Liver (tissue), 8 donors: ENCODE measurements at regions not wholly inside any gene's neighbourhood (a gene's known extent, or its start where the extent isn't known, plus 50 kb on each side); places are given as distances from the start of the nearest gene placed in this dataset.
A peak's percentile ranks its signal among the peaks of the same experiment; 100 is the strongest.

Experiments
- DNase-seq: peaks from one replicate; pipeline ENCODE4 v3.0.0-alpha.2; 2017; ENCODE audit warnings: low spot score
- H3K27ac ChIP-seq, 2 donors: one replicate each; pipeline ENCODE4 v1.7.0; 2013; ENCODE audit warnings: inconsistent platforms in 2 of 2, low read length in 2 of 2, control low read depth in 1 of 2, low read depth in 1 of 2, mild to moderate bottlenecking in 1 of 2
- H3K27me3 ChIP-seq, 4 donors: one replicate each; pipeline versions ENCODE4 v1.6.1 to v1.7.0; 2013; ENCODE audit warnings: low read length in 3 of 4, inconsistent platforms in 1 of 4, mild to moderate bottlenecking in 1 of 4, moderate library complexity in 1 of 4; ENCODE audit not compliant: control insufficient read depth in 4 of 4, insufficient read depth in 4 of 4
- H3K36me3 ChIP-seq, 4 donors: one replicate each; pipeline versions ENCODE4 v1.6.1 to v1.7.0; 2013; ENCODE audit warnings: low read length in 3 of 4, mild to moderate bottlenecking in 3 of 4, low read depth in 1 of 4, moderate library complexity in 1 of 4; ENCODE audit not compliant: control insufficient read depth in 4 of 4, insufficient read depth in 3 of 4
- H3K4me1 ChIP-seq, 4 donors: one replicate each; pipeline versions ENCODE4 v1.6.1 to v1.7.0; 2013; ENCODE audit warnings: low read length in 3 of 4, mild to moderate bottlenecking in 3 of 4, moderate library complexity in 1 of 4; ENCODE audit not compliant: control insufficient read depth in 4 of 4, insufficient read depth in 4 of 4
- H3K4me3 ChIP-seq, 3 donors: one replicate each; pipeline versions ENCODE4 v1.6.1 to v1.7.0; 2013; ENCODE audit warnings: low read length in 3 of 3, control low read depth in 1 of 3, low read depth in 1 of 3, mild to moderate bottlenecking in 1 of 3
- H3K9ac ChIP-seq, 2 donors: one replicate each; pipeline ENCODE4 v1.7.0; 2013; ENCODE audit warnings: low read length in 2 of 2, mild to moderate bottlenecking in 2 of 2, moderate library complexity in 2 of 2, control low read depth in 1 of 2, low read depth in 1 of 2
- H3K9me3 ChIP-seq, 4 donors: one replicate each; pipeline versions ENCODE4 v1.6.1 to v1.7.0; 2013; ENCODE audit warnings: low read length in 3 of 4; ENCODE audit not compliant: control insufficient read depth in 4 of 4
- EGR1 ChIP-seq, 2 donors: IDR thresholded peaks; 2 replicates each; pipeline ENCODE4 v1.6.1; 2016 to 2018; ENCODE audit warnings: antibody characterized with exemption in 2 of 2, low read depth in 2 of 2
- FOXA2 ChIP-seq: IDR thresholded peaks from 2 replicates; pipeline ENCODE4 v1.6.1; 2016; ENCODE audit warnings: antibody characterized with exemption
- GABPA ChIP-seq, 2 donors: IDR thresholded peaks in 1 of 2; conservative IDR thresholded peaks in 1 of 2; 2 replicates each; pipeline ENCODE4 v1.6.1; 2016; ENCODE audit warnings: antibody characterized with exemption in 2 of 2, mild to moderate bottlenecking in 1 of 2, moderate library complexity in 1 of 2
- HNF4A ChIP-seq, 2 donors: conservative IDR thresholded peaks; 2 replicates each; pipeline ENCODE4 v1.6.1; 2016; ENCODE audit warnings: antibody characterized with exemption in 2 of 2, mild to moderate bottlenecking in 2 of 2
- JUND ChIP-seq, 2 donors: IDR thresholded peaks; 2 replicates each; pipeline ENCODE4 v1.6.1; 2016; ENCODE audit warnings: antibody characterized with exemption in 2 of 2
- NR2F2 ChIP-seq: IDR thresholded peaks from 2 replicates; pipeline ENCODE4 v1.6.1; 2016; ENCODE audit warnings: antibody characterized with exemption
- RAD21 ChIP-seq, 2 donors: IDR thresholded peaks; 2 replicates each; pipeline ENCODE4 v1.6.1; 2016; ENCODE audit warnings: antibody characterized with exemption in 2 of 2, mild to moderate bottlenecking in 2 of 2
- RXRA ChIP-seq, 2 donors: IDR thresholded peaks; 2 replicates each; pipeline ENCODE4 v1.6.1; 2017 to 2018; ENCODE audit warnings: antibody characterized with exemption in 2 of 2, mild to moderate bottlenecking in 1 of 2
- YY1 ChIP-seq: IDR thresholded peaks from 2 replicates; pipeline ENCODE4 v1.6.1; 2016; ENCODE audit warnings: antibody characterized with exemption, mild to moderate bottlenecking
- WGBS: extraction: QIAGEN DNeasy Blood & Tissue Kit; methylation state at CpG from one replicate; pipeline ENCODE4 v1.1.7; 2013; 5-methylcytosine and 5-hydroxymethylcytosine counted together
- TF ChIP-seq, protein P1 (sequence below): fragments of 150-350 bp; IDR thresholded peaks from 2 replicates; pipeline ENCODE4 v1.5.1; 2017; ENCODE audit warnings: improper control_type of control experiment, low read depth, low read length; ENCODE audit not compliant: missing input control
- TF ChIP-seq, protein P2 (sequence below): IDR thresholded peaks from 2 replicates; pipeline ENCODE4 v1.6.1; 2016; ENCODE audit warnings: antibody characterized with exemption, mild to moderate bottlenecking
- TF ChIP-seq, protein P3 (sequence below): IDR thresholded peaks from 2 replicates; pipeline ENCODE4 v1.6.1; 2016; ENCODE audit warnings: antibody characterized with exemption
- TF ChIP-seq, protein P4 (sequence below): IDR thresholded peaks from 2 replicates; pipeline ENCODE4 v1.6.1; 2016; ENCODE audit warnings: antibody characterized with exemption
- TF ChIP-seq, protein P5 (sequence below): IDR thresholded peaks from 2 replicates; pipeline ENCODE4 v1.6.1; 2016; ENCODE audit warnings: antibody characterized with exemption
- donor health status: healthy.
- donor health status: healthy.
- donor health status: healthy.
- donor health status: healthy.
- donor health status: healthy.

GRCh38 chr22:22754961-22755777 lies 110.8 kb downstream of the GGTLC2 start:
- Histone ChIP-seq H3K9me3 (no peaks in the 10 kb centered on the region), H3K27me3 (no peaks in the 10 kb centered on the region), H3K27ac (no peak overlapping the region), H3K9ac (no peak overlapping the region), H3K4me1 (peaks cover 9 to 23% (median 17%) of the 10 kb centered on the region in 4 donors), H3K4me3 (no peak overlapping the region), H3K36me3 (no peaks in the 10 kb centered on the region)
- no peak for TF ChIP-seq NR2F2
- TF ChIP-seq JUND (IDR thresholded peaks at IDR 0.05): no peak
- TF ChIP-seq, protein P1, sequence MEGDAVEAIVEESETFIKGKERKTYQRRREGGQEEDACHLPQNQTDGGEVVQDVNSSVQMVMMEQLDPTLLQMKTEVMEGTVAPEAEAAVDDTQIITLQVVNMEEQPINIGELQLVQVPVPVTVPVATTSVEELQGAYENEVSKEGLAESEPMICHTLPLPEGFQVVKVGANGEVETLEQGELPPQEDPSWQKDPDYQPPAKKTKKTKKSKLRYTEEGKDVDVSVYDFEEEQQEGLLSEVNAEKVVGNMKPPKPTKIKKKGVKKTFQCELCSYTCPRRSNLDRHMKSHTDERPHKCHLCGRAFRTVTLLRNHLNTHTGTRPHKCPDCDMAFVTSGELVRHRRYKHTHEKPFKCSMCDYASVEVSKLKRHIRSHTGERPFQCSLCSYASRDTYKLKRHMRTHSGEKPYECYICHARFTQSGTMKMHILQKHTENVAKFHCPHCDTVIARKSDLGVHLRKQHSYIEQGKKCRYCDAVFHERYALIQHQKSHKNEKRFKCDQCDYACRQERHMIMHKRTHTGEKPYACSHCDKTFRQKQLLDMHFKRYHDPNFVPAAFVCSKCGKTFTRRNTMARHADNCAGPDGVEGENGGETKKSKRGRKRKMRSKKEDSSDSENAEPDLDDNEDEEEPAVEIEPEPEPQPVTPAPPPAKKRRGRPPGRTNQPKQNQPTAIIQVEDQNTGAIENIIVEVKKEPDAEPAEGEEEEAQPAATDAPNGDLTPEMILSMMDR: no peak
- TF ChIP-seq GABPA (IDR thresholded peaks at IDR 0.05 in 1 of 2, conservative IDR thresholded peaks at IDR 0.05 in 1 of 2): no peak
- WGBS: 83% methylated on average over 8 of the region's 8 CpGs
- peak; percentile 25 for DNase-seq

DNA sequence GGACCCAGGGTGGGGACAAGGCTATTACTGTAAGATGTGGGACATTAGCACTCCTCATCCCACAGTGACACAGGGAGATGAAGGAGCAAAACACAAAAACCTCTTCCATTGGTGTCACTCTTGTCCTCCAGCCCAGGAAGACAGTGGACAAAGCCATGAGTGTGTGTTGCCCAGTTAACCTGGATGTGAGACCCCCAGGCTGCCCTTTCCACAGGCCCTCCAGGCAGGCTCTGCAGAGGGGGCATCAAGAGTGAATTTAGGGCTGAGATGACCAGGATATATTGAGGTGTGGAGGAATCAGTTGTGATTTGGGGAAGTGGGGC lies 111.3 kb downstream of the GGTLC2 start:
- H3K4me3 ChIP-seq: no peak overlapping the region
- no peak for DNase-seq
- H3K27me3 ChIP-seq: no peaks in the 10 kb centered on the region
- H3K9ac ChIP-seq: no peak overlapping the region
- H3K27ac ChIP-seq: no peak overlapping the region
- no peak for TF ChIP-seq RAD21 (IDR thresholded peaks at IDR 0.05)
- TF ChIP-seq JUND (IDR thresholded peaks at IDR 0.05): no peak
- TF ChIP-seq EGR1 (IDR thresholded peaks at IDR 0.05; ENCODE audit: low read depth in 2 of 2): no peak
- TF ChIP-seq, protein P2, sequence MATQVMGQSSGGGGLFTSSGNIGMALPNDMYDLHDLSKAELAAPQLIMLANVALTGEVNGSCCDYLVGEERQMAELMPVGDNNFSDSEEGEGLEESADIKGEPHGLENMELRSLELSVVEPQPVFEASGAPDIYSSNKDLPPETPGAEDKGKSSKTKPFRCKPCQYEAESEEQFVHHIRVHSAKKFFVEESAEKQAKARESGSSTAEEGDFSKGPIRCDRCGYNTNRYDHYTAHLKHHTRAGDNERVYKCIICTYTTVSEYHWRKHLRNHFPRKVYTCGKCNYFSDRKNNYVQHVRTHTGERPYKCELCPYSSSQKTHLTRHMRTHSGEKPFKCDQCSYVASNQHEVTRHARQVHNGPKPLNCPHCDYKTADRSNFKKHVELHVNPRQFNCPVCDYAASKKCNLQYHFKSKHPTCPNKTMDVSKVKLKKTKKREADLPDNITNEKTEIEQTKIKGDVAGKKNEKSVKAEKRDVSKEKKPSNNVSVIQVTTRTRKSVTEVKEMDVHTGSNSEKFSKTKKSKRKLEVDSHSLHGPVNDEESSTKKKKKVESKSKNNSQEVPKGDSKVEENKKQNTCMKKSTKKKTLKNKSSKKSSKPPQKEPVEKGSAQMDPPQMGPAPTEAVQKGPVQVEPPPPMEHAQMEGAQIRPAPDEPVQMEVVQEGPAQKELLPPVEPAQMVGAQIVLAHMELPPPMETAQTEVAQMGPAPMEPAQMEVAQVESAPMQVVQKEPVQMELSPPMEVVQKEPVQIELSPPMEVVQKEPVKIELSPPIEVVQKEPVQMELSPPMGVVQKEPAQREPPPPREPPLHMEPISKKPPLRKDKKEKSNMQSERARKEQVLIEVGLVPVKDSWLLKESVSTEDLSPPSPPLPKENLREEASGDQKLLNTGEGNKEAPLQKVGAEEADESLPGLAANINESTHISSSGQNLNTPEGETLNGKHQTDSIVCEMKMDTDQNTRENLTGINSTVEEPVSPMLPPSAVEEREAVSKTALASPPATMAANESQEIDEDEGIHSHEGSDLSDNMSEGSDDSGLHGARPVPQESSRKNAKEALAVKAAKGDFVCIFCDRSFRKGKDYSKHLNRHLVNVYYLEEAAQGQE: no peak
- TF ChIP-seq NR2F2: no peak
- no peak for TF ChIP-seq RXRA (IDR thresholded peaks at IDR 0.05)
- TF ChIP-seq YY1: no peak
- TF ChIP-seq, protein P3, sequence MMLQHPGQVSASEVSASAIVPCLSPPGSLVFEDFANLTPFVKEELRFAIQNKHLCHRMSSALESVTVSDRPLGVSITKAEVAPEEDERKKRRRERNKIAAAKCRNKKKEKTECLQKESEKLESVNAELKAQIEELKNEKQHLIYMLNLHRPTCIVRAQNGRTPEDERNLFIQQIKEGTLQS: no peak
- TF ChIP-seq, protein P4, sequence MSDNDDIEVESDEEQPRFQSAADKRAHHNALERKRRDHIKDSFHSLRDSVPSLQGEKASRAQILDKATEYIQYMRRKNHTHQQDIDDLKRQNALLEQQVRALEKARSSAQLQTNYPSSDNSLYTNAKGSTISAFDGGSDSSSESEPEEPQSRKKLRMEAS: no peak
- TF ChIP-seq, protein P5, sequence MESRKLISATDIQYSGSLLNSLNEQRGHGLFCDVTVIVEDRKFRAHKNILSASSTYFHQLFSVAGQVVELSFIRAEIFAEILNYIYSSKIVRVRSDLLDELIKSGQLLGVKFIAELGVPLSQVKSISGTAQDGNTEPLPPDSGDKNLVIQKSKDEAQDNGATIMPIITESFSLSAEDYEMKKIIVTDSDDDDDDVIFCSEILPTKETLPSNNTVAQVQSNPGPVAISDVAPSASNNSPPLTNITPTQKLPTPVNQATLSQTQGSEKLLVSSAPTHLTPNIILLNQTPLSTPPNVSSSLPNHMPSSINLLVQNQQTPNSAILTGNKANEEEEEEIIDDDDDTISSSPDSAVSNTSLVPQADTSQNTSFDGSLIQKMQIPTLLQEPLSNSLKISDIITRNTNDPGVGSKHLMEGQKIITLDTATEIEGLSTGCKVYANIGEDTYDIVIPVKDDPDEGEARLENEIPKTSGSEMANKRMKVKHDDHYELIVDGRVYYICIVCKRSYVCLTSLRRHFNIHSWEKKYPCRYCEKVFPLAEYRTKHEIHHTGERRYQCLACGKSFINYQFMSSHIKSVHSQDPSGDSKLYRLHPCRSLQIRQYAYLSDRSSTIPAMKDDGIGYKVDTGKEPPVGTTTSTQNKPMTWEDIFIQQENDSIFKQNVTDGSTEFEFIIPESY: no peak
- TF ChIP-seq, protein P1: no peak
- TF ChIP-seq GABPA (IDR thresholded peaks at IDR 0.05 in 1 of 2, conservative IDR thresholded peaks at IDR 0.05 in 1 of 2): no peak
- TF ChIP-seq HNF4A (conservative IDR thresholded peaks at IDR 0.05): no peak
- TF ChIP-seq FOXA2: no peak
- H3K36me3 ChIP-seq: no peaks in the 10 kb centered on the region
- H3K4me1 ChIP-seq: peaks cover 9 to 23% (median 17%) of the 10 kb centered on the region in 4 donors
- no peaks in the 10 kb centered on the region for H3K9me3 ChIP-seq
